Breast epithelium (tissue), 3 donors: ENCODE measurements at regions not wholly inside any gene's neighbourhood (a gene's known extent, or its start where the extent isn't known, plus 50 kb on each side); places are given as distances from the start of the nearest gene placed in this dataset.

Experiments used
- CTCF ChIP-seq, 3 donors: fragments of 450-650 bp; IDR thresholded peaks; one replicate each; pipeline ENCODE4 v1.5.1; 2016 to 2017; ENCODE audit warnings: antibody characterized with exemption in 3 of 3, mild to moderate bottlenecking in 3 of 3, moderate library complexity in 3 of 3
- POLR2A ChIP-seq: fragments of 450-650 bp; IDR thresholded peaks from one replicate; pipeline ENCODE4 v1.6.1; 2016; ENCODE audit warnings: antibody characterized with exemption, mild to moderate bottlenecking, moderate library complexity
- POLR2AphosphoS5 ChIP-seq, 3 donors: sonication (generic); formaldehyde crosslinking; IDR thresholded peaks; one replicate each; pipeline ENCODE4 v1.6.1; 2017; ENCODE audit warnings: antibody characterized with exemption in 3 of 3

GRCh38 chr2:143965493-143966164 lies 554.3 kb downstream of the ZEB2 start:
- TF ChIP-seq CTCF (IDR thresholded peaks at IDR 0.05): no peak
- TF ChIP-seq POLR2A: no peak
- no peak for TF ChIP-seq POLR2AphosphoS5 (IDR thresholded peaks at IDR 0.05)
